ENCODE measurements at regions not wholly inside any gene's neighbourhood (a gene's known extent, or its start where the extent isn't known, plus 50 kb on each side); places are given as distances from the start of the nearest gene placed in this dataset.

DNA sequence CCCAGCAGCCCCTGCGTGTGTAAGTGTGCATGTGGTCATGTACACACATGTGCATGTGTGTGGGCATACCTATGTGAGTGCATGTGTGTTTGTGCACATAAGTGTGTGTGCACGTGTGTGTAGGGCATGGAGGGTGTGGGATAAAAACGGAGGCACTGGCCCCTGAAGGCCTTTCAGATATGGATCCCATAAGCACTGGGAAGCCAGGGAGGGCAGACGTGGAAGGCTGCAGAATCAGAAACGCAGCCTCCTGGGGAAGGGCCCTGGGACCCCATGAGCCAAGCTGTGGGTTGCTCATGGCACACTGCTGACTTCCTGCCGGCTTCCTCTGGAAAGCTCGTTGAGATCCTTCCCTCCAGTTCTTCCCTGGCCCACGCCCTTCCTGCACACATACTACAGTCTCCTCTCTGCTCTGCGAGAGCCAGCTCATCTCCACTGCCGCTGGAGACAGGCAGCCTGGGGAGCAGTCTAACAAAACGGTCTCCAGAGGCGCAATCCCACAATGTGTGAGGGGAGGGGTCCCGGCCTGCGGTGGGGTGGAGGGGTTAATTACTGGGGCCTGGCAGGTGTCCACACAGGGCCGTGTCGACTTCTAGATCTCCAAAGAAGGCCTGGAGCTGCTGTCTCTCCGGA is 435.2 kb upstream of the B3GAT1 start:
- BruUV-seq (replicated peaks): no TSS peak
- DNase-seq (ENCODE audit: extremely low read depth in 1 of 4, low spot score in 3 of 4): no peak

More for the DNA sequence above, 435.2 kb upstream of the B3GAT1 start:
- peaks cover 7 to 37% of the 10 kb centered on the region in 2 experiments for H3K27me3 ChIP-seq (ENCODE audit: control insufficient read depth in 2 of 2, insufficient read depth in 2 of 2, low read length in 2 of 2)
- no peak for TF ChIP-seq RREB1 (CRISPR knock-in tag; IDR thresholded peaks at IDR 0.05)
- no peak for TF ChIP-seq ZNF561 (CRISPR knock-in tag; conservative IDR thresholded peaks at IDR 0.05)
- TF ChIP-seq STAT5A (IDR thresholded peaks at IDR 0.05; ENCODE audit: borderline replicate concordance, low read length): no peak
- no peak for TF ChIP-seq ZSCAN29 (IDR thresholded peaks at IDR 0.05)
- no peaks in the 10 kb centered on the region for H3K36me3 ChIP-seq (ENCODE audit: control insufficient read depth, insufficient read depth, low read length)
- 3% methylated on average over 16 of the region's 17 CpGs for WGBS (ENCODE audit: insufficient coverage, low coverage, missing lambda C conversion rate)
- H3K27ac ChIP-seq (ENCODE audit: extremely low read depth, low read depth, low read length): no peak overlapping the region
- no peaks in the 10 kb centered on the region for H3K9me1 ChIP-seq (ENCODE audit: control insufficient read depth, insufficient read depth, low read length)
- no peak for FAIRE-seq
- in situ Hi-C loops (cut with MboI) (no loop called here), intact Hi-C loops (cut with micrococcal nuclease) (no loop called here)
- no peak overlapping the region for H3K4me3 ChIP-seq
- ATAC-seq: no peak
- H3K4me1 ChIP-seq (replicated peaks in 1 of 2; ENCODE audit: control insufficient read depth in 2 of 2, insufficient read depth in 2 of 2, low read length in 2 of 2): no peaks in the 10 kb centered on the region
- no peak overlapping the region for H3K9ac ChIP-seq (ENCODE audit: insufficient read depth in 1 of 2, low read depth in 2 of 2, low read length in 2 of 2)
- POLR2A ChIA-PET: no interaction called here
- H2AFZ ChIP-seq (ENCODE audit: low read depth, low read length): no peak overlapping the region
- CTCF ChIA-PET (ENCODE audit: low intra/inter-chr PET ratio): no interaction called here
- no peaks in the 10 kb centered on the region for H3K9me3 ChIP-seq (replicated peaks; ENCODE audit: control insufficient read depth, insufficient read depth, low read depth, low read length)
- no peak overlapping the region for H3K4me2 ChIP-seq (ENCODE audit: insufficient read depth, low read length)
- no peaks in the 10 kb centered on the region for H4K20me1 ChIP-seq (replicated peaks; ENCODE audit: control insufficient read depth, insufficient read depth, low read length)
- no peaks in the 10 kb centered on the region for H3K79me2 ChIP-seq (ENCODE audit: control insufficient read depth, insufficient read depth, low read length)
